ENCODE measurements at regions not wholly inside any gene's neighbourhood (a gene's known extent, or its start where the extent isn't known, plus 50 kb on each side); places are given as distances from the start of the nearest gene placed in this dataset.

- Histone ChIP-seq H3K4me3 (replicated peaks; ENCODE audit: low read depth, low read length) (no peak overlapping the region), H3K27me3 (replicated peaks; ENCODE audit: control insufficient read depth, insufficient read depth, low read length) (no peaks in the 10 kb centered on the region), H3K36me3 (ENCODE audit: control insufficient read depth, insufficient read depth, low read length) (no peaks in the 10 kb centered on the region)
- DNase-seq (ENCODE audit: extremely low read depth, insufficient read length), result no peak
- no peak for TF ChIP-seq CTCF (IDR thresholded peaks at IDR 0.05; ENCODE audit: insufficient read depth, low read length, poor library complexity, severe bottlenecking)
Measured at GRCh38 chr7:68438811-68439210, 1159.5 kb upstream of the AUTS2 start.

GRCh38 chr7:68439897-68440296 lies 1158.4 kb upstream of the AUTS2 start:
- TF ChIP-seq CTCF (IDR thresholded peaks at IDR 0.05; ENCODE audit: insufficient read depth, low read length, poor library complexity, severe bottlenecking), result no peak

GRCh38 chr7:68440866-68441265 lies 1157.4 kb upstream of the AUTS2 start:
- no peaks in the 10 kb centered on the region for H3K36me3 ChIP-seq (ENCODE audit: control insufficient read depth, insufficient read depth, low read length)
- TF ChIP-seq CTCF (IDR thresholded peaks at IDR 0.05; ENCODE audit: insufficient read depth, low read length, poor library complexity, severe bottlenecking), result no peak
- no peak for DNase-seq (ENCODE audit: extremely low read depth, insufficient read length)
- no peak overlapping the region for H3K4me3 ChIP-seq (replicated peaks; ENCODE audit: low read depth, low read length)
- no peaks in the 10 kb centered on the region for H3K27me3 ChIP-seq (replicated peaks; ENCODE audit: control insufficient read depth, insufficient read depth, low read length)

More at GRCh38 chr7:68439897-68440296, 1158.4 kb upstream of the AUTS2 start:
- Histone ChIP-seq H3K36me3 (ENCODE audit: control insufficient read depth, insufficient read depth, low read length) (no peaks in the 10 kb centered on the region), H3K4me3 (replicated peaks; ENCODE audit: low read depth, low read length) (no peak overlapping the region), H3K27me3 (replicated peaks; ENCODE audit: control insufficient read depth, insufficient read depth, low read length) (no peaks in the 10 kb centered on the region)
- DNase-seq (ENCODE audit: extremely low read depth, insufficient read length), result no peak

- no peaks in the 10 kb centered on the region for H3K27me3 ChIP-seq (replicated peaks; ENCODE audit: control insufficient read depth, insufficient read depth, low read length)
- TF ChIP-seq CTCF (IDR thresholded peaks at IDR 0.05; ENCODE audit: insufficient read depth, low read length, poor library complexity, severe bottlenecking), result no peak
- H3K4me3 ChIP-seq (replicated peaks; ENCODE audit: low read depth, low read length), result no peak overlapping the region
- no peaks in the 10 kb centered on the region for H3K36me3 ChIP-seq (ENCODE audit: control insufficient read depth, insufficient read depth, low read length)
- DNase-seq (ENCODE audit: extremely low read depth, insufficient read length), result no peak
Measured at GRCh38 chr7:68441645-68442044, 1156.6 kb upstream of the AUTS2 start.

- no peak for DNase-seq (ENCODE audit: extremely low read depth, insufficient read length)
- no peak for TF ChIP-seq CTCF (IDR thresholded peaks at IDR 0.05; ENCODE audit: insufficient read depth, low read length, poor library complexity, severe bottlenecking)
- Histone ChIP-seq H3K27me3 (replicated peaks; ENCODE audit: control insufficient read depth, insufficient read depth, low read length) (no peaks in the 10 kb centered on the region), H3K36me3 (ENCODE audit: control insufficient read depth, insufficient read depth, low read length) (no peaks in the 10 kb centered on the region), H3K4me3 (replicated peaks; ENCODE audit: low read depth, low read length) (no peak overlapping the region)
Measured at GRCh38 chr7:68442931-68443631, 1155.2 kb upstream of the AUTS2 start.

GRCh38 chr7:68444042-68444441 lies 1154.2 kb upstream of the AUTS2 start:
- no peaks in the 10 kb centered on the region for H3K36me3 ChIP-seq (ENCODE audit: control insufficient read depth, insufficient read depth, low read length)
- no peaks in the 10 kb centered on the region for H3K27me3 ChIP-seq (replicated peaks; ENCODE audit: control insufficient read depth, insufficient read depth, low read length)
- no peak for DNase-seq (ENCODE audit: extremely low read depth, insufficient read length)
- no peak overlapping the region for H3K4me3 ChIP-seq (replicated peaks; ENCODE audit: low read depth, low read length)
- TF ChIP-seq CTCF (IDR thresholded peaks at IDR 0.05; ENCODE audit: insufficient read depth, low read length, poor library complexity, severe bottlenecking), result no peak

Measured in GM06990 (cell line).